IPS DF 6.9 (cell line): ENCODE measurements at regions not wholly inside any gene's neighbourhood (a gene's known extent, or its start where the extent isn't known, plus 50 kb on each side); places are given as distances from the start of the nearest gene placed in this dataset.

Experiments used
- DNase-seq: peaks from one replicate; pipeline ENCODE4 v3.0.0-alpha.2; 2013; ENCODE audit warnings: low read depth, low spot score
- H3K27ac ChIP-seq: one replicate; pipeline ENCODE4 v1.5.1; 2013; ENCODE audit warnings: low read length, control low read depth
- H3K27me3 ChIP-seq: 2 replicates; pipeline ENCODE4 v1.6.1; 2013; ENCODE audit warnings: mild to moderate bottlenecking, low read length; ENCODE audit not compliant: control insufficient read depth, insufficient read depth
- H3K36me3 ChIP-seq: 2 replicates; pipeline ENCODE4 v1.6.1; 2013; ENCODE audit warnings: low read length; ENCODE audit not compliant: control insufficient read depth, insufficient read depth
- H3K4me1 ChIP-seq: 2 replicates; pipeline ENCODE4 v1.6.1; 2013; ENCODE audit warnings: low read length; ENCODE audit not compliant: control insufficient read depth, insufficient read depth
- H3K4me3 ChIP-seq: 2 replicates; pipeline ENCODE4 v1.5.1; 2013; ENCODE audit warnings: mild to moderate bottlenecking, low read length
- H3K9me3 ChIP-seq: 2 replicates; pipeline ENCODE4 v1.6.1; 2013; ENCODE audit warnings: low read length, inconsistent platforms; ENCODE audit not compliant: control insufficient read depth, insufficient read depth
- WGBS: extraction: QIAGEN DNeasy Blood & Tissue Kit; methylation state at CpG from one replicate; pipeline ENCODE4 v1.1.7; 2013; ENCODE audit warnings: mixed read lengths, missing lambda C conversion rate; ENCODE audit not compliant: insufficient read length, insufficient coverage; 5-methylcytosine and 5-hydroxymethylcytosine counted together

DNA sequence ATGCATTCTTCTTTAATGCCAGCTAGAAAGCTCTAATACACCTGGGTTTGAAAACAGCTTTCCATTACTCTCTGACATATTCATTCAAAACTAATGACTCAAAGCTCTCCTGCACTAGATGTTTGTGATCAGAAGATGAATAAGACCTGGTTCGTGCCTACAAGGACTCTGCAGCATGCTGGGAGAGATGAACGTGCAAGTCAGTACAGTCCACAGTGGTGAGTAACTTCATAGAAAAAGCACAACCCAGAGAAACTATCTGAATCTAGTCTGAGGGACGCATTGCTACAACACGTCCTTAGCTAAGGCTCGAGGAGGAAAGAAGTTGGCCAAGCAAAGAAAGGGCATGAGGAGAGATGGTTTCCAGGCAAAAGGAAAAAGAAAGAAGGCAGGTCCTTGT is 234.3 kb downstream of the OSR1 start:
- no CpG with 5 or more reads among the region's 5 CpGs for WGBS
- H3K27me3 ChIP-seq = no peaks in the 10 kb centered on the region
- no peaks in the 10 kb centered on the region for H3K9me3 ChIP-seq
- DNase-seq = no peak
- no peaks in the 10 kb centered on the region for H3K4me1 ChIP-seq
- no peak overlapping the region for H3K27ac ChIP-seq
- H3K36me3 ChIP-seq = no peaks in the 10 kb centered on the region
- no peak overlapping the region for H3K4me3 ChIP-seq

DNA sequence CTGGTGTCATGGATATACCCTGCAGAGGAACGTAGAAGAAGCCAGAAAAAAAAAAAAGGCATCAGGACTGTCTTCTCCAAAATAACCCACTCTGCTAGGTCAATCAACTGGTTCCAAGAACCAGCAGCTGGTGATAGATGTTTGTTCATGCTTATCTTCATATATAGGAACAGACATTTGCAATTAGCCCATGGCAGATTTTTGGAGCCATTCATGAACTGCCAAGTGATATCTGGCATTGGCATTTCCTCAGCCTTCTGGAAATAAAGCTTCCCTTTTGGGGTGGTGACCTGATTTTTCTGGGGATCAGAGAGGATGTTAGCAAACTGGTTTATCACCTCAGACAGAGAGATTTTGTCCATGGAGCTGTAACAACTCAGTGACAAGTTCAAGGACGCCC is 234.9 kb downstream of the OSR1 start:
- no peak overlapping the region for H3K27ac ChIP-seq
- H3K4me1 ChIP-seq = no peaks in the 10 kb centered on the region
- H3K27me3 ChIP-seq = no peaks in the 10 kb centered on the region
- no peaks in the 10 kb centered on the region for H3K36me3 ChIP-seq
- DNase-seq = no peak
- WGBS = no CpG with 5 or more reads among the region's 2 CpGs
- no peak overlapping the region for H3K4me3 ChIP-seq
- H3K9me3 ChIP-seq = no peaks in the 10 kb centered on the region

DNA sequence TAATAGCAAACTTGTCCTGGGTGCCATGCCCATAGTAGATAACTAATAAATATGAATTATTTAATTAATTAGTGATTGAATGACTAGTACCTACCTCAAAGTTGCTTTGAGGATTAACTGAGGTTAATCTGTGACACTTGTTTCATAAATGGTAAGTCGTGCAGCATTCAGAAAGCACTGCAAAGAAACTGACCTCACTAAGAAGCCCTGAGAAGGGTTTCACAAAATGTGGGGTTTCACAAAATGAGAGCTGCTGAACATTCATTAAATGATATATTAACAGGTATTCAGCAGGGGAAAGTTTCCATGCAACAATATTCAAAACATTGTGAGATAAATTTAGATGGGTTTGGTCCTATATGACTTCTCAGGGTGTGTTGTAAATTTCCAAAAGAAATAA is 236.2 kb downstream of the OSR1 start:
- no peak for DNase-seq

DNA sequence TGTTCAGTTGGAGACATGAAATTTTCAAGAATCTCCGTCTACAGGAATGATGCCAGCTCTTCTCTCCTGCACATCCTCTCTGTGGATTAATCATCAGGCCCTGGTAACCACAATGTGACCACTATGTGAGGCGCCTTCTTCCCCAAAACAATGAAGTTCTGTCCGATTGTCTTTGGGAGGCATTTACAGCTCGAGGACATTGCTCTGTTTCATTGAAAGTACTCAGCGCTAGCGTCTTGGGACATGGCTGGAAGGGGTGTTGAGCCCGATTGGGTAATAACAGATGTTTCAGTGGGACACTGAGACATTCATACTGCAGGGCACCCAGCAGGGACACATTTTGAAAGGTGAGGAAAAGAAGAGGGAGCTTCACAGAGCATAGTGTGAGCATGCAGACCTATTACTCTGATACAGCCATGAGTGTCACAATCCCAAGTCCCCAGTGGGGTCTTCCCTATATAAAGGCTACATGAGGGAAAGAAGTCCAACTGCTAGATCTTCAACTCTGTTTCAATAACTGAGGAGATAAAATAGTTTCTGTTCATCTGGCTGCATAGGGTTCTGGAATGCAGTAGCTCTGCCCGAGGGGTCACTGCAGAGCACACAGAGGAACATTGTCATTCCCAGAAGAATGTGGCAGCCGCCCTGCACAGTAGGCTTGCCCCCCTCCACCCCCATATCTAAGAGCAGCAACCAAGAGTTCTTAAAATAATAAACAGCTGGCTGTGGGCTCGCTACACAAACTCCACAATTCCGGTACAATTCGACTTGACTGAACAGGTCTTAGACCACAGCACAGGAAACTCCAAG is 237.3 kb downstream of the OSR1 start:
- H3K9me3 ChIP-seq = no peaks in the 10 kb centered on the region
- no peaks in the 10 kb centered on the region for H3K27me3 ChIP-seq
- H3K4me1 ChIP-seq = no peaks in the 10 kb centered on the region
- no peaks in the 10 kb centered on the region for H3K36me3 ChIP-seq
- DNase-seq = no peak
- H3K4me3 ChIP-seq = no peak overlapping the region
- WGBS = no CpG with 5 or more reads among the region's 12 CpGs
- H3K27ac ChIP-seq = no peak overlapping the region

More for the DNA sequence above, 236.2 kb downstream of the OSR1 start:
- Histone ChIP-seq H3K4me1 (no peaks in the 10 kb centered on the region), H3K36me3 (no peaks in the 10 kb centered on the region), H3K27me3 (no peaks in the 10 kb centered on the region), H3K4me3 (no peak overlapping the region), H3K27ac (no peak overlapping the region), H3K9me3 (no peaks in the 10 kb centered on the region)
- WGBS = no CpG with 5 or more reads among the region's 1 CpG

DNA sequence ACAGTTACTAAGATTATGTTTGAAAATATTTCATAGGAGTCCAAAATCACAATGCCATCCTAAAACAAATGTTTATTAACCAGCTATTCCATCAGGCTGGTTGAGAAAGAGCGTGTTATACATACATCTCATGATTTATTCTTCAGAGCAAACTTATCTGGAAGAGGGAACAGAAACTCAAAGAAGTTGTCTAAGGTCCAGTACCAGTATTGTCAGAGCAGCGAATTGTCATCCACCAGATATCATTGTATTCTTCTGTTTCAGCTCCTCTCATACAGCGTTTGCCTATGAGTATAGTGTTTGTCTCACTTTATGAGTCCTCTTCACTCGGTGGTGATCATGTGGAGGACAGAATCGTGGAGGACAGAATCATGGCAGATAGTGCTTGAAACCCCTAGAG is 238.2 kb downstream of the OSR1 start:
- no peak overlapping the region for H3K27ac ChIP-seq
- no peak for DNase-seq
- H3K36me3 ChIP-seq = no peaks in the 10 kb centered on the region
- no CpG with 5 or more reads among the region's 5 CpGs for WGBS
- H3K9me3 ChIP-seq = no peaks in the 10 kb centered on the region
- H3K4me1 ChIP-seq = no peaks in the 10 kb centered on the region
- no peaks in the 10 kb centered on the region for H3K27me3 ChIP-seq
- H3K4me3 ChIP-seq = no peak overlapping the region

DNA sequence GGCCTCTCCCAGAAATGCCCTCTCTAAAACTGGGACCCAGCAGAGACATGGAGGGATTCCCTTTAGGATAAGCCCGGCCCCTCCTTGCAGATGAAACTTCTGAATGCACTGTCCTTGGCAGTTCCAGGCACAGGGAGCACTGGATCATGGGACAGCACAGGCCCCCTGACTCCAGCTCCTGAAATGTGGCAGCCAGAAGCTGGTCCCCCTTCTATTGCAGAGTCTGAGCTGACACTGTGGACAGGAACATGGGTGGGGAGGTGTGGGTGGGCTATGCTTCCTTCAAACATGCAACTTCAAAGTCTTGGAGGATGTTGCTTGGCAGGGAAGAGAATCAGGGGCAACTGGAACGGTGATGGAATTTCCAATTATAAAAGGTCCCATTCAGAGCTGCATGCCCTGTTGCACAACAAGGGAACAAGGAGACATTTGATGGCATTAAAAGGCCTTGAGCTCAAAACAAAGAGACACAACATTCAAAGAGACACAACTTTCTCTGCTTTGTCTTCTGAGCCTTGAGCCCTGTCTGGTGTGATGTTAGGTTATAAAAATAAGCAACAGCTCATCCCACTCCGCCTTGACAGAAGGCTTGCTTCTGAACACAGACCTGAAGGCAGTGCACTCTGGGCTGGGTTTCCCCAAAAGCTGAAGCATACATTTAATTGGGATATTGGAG is 239.0 kb downstream of the OSR1 start:
- no CpG with 5 or more reads among the region's 3 CpGs for WGBS
- Histone ChIP-seq H3K27ac (no peak overlapping the region), H3K4me3 (no peak overlapping the region), H3K9me3 (no peaks in the 10 kb centered on the region), H3K27me3 (no peaks in the 10 kb centered on the region), H3K36me3 (no peaks in the 10 kb centered on the region), H3K4me1 (no peaks in the 10 kb centered on the region)
- DNase-seq = no peak

DNA sequence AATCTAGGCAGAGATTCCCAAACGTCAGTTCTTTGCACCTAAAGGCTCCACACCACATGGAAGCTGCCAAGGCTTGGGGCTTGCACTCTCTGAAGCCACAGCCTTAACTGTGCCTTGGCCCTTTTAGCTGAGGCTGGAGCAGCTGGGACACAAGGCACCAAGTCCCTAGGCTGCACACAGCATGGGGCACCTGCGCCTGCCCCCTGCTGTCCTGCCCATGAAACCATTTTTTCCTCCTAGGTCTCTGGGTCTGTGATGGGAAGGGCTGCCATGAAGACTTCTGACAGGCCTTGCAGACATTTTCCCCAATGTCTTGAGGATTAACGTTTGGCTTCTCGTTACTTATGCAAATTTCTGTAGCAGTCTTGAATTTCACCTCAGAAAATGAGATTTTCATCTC is 241.5 kb downstream of the OSR1 start:
- WGBS = no CpG with 5 or more reads among the region's 4 CpGs
- Histone ChIP-seq H3K36me3 (no peaks in the 10 kb centered on the region), H3K4me1 (no peaks in the 10 kb centered on the region), H3K9me3 (no peaks in the 10 kb centered on the region), H3K27ac (no peak overlapping the region), H3K27me3 (no peaks in the 10 kb centered on the region), H3K4me3 (no peak overlapping the region)
- DNase-seq = no peak

DNA sequence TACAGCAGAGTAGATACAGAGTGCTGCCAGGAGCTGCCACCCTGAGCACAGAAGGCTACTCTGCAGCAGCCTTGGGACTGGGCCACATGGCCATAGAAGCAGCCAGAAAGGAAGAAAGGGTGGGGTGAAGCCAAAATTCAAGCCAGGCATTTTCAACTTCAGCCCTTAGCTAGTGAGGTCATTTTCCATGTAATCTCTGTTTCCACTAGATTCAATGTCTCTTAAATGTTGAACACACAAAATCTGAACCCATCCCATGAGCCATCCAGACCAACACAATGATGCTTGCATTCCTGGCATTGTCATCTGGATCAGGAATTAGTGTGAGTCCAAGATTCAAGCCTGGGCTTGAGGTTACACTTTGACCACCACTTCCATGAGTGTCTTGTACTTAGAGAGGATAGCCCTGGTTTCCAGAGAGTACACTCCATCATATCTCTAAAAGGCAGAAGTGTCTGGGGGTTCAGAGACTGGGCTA is 243.6 kb downstream of the OSR1 start:
- Histone ChIP-seq H3K4me1 (no peaks in the 10 kb centered on the region), H3K36me3 (no peaks in the 10 kb centered on the region), H3K27ac (no peak overlapping the region), H3K27me3 (no peaks in the 10 kb centered on the region), H3K9me3 (no peaks in the 10 kb centered on the region), H3K4me3 (no peak overlapping the region)
- DNase-seq = no peak

DNA sequence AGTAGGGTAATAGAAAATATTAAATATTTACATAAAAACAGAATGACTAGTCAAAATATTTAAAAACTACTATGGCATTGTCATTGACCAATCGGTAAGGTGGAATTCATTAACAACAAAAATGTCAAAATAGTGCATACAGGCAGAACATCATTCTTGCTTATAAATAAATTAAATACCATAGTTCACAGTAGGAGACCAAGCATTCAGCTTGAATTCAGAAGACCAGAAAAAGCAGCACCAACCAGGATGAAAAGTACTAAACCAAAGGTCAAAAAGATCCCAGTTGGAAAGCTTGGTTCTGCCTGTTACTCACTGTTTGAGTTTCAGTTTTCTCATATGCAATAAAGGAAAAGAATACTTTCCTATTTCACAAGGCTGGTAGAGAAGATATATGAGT is 244.3 kb downstream of the OSR1 start:
- no peaks in the 10 kb centered on the region for H3K27me3 ChIP-seq
- no CpG with 5 or more reads among the region's 1 CpG for WGBS

DNA sequence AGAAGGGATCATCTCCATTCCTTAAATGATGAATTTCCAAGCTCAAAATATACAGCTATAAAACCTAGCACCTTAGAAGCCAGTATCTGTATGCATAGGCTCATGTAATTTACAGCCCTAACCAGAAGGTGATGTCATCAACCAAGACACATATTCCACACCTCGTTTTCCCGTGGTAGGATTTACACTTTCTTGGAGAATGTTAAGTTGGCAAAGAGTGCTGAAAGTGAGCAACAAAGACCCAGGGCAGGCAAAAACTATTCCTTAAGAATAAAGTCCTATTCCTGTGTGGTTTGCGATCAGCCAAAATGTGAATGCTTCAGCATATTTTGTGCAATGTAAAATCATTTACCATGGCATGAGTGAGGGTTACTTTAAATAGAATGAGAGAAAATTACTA is 247.1 kb downstream of the OSR1 start:
- Histone ChIP-seq H3K4me1 (no peaks in the 10 kb centered on the region), H3K36me3 (no peaks in the 10 kb centered on the region), H3K4me3 (no peak overlapping the region), H3K9me3 (no peaks in the 10 kb centered on the region), H3K27ac (no peak overlapping the region), H3K27me3 (no peaks in the 10 kb centered on the region)
- no peak for DNase-seq
- no CpG with 5 or more reads among the region's 3 CpGs for WGBS

More for the DNA sequence above, 244.3 kb downstream of the OSR1 start:
- Histone ChIP-seq H3K27ac (no peak overlapping the region), H3K36me3 (no peaks in the 10 kb centered on the region), H3K9me3 (no peaks in the 10 kb centered on the region), H3K4me3 (no peak overlapping the region), H3K4me1 (no peaks in the 10 kb centered on the region)
- no peak for DNase-seq

DNA sequence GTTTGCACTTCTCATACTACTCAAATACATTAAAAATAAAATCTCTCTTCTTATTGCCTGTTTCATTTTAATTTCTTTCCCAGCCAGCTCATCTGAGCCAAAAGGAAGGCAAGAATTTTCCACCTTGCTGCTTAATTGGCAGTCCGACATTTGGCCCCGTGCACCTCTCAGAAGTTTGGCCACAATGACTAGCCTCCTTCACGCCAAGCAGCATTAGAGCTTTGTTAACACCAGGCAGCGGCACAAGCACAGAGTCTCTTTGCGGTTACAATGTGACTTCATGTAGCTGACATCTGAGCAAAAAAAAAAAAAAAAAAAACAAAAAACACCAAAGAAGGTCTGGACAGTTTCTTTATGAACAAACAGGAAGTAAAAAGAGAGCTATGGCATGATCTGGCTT is 248.9 kb downstream of the OSR1 start:
- no peaks in the 10 kb centered on the region for H3K36me3 ChIP-seq
- H3K9me3 ChIP-seq = no peaks in the 10 kb centered on the region
- DNase-seq = no peak
- no peak overlapping the region for H3K27ac ChIP-seq
- no peaks in the 10 kb centered on the region for H3K27me3 ChIP-seq
- no peaks in the 10 kb centered on the region for H3K4me1 ChIP-seq
- WGBS = no CpG with 5 or more reads among the region's 5 CpGs
- no peak overlapping the region for H3K4me3 ChIP-seq
